HuH-7.5 (cell line): ENCODE measurements at regions not wholly inside any gene's neighbourhood (a gene's known extent, or its start where the extent isn't known, plus 50 kb on each side); places are given as distances from the start of the nearest gene placed in this dataset.

Experiments used
- DNase-seq: peaks from one replicate; pipeline ENCODE4 v3.0.0; 2011; ENCODE audit warnings: low spot score

DNA sequence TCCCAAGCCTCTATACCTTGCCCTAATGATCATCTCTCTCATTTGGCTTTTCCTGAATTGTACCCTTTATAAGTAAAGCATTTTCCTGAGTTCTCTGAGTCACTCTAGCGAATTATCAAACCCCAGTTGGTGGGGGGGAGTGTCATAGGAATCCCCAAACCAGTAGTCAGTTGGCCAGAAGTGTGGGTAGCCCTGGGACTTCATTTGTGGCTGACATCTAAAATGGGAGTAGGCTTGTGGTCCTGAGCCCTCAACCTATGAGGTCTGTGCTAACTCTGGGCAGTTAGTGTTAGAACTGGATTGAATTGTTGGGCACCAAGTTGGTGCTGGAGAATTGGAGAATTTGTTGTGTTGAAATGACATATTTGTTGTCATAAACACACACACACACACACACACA, 91.3 kb downstream of the BBS10 start:
- DNase-seq: no peak

- DNase-seq: no peak
These were observed 91.9 kb downstream of the BBS10 start for GRCh38 chr12:76256321-76256720.

DNA sequence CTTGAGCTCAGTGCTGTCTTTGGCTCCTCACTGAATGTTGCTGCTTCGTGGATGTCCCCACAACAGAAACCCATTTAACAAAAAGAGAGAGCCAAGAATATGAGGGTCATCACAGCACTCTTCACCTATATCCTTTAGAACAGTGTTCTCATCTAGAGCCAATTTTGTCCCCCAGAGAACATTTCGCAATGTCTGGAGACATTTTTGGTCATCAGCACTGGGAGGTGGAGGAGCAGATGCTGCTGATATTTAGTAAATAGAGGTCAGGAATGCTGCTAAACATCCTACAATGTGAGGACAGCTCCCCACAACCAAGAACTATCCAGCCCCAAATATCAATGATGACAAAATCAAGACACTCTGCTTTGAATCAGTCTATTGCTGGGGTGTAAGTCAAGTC, 92.5 kb downstream of the BBS10 start:
- no peak for DNase-seq

DNA sequence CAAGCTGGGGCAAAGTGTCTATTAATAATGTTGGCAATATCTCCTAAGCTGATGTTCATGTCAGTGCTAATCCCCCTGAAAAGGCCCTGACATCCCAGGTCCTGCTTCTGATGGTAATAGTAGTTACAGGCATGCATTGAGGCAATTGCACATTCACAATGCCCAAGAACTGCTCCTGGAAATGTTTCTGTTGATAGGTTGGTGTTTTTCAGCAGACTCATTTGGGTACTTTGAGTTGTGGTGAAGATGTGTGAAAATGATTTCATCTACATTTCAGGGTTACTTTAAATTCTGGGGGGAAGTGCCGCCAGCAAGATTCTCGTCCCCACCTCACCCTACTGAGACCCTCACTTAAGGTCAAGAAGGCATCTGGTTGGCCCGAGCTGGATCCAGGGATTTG, 92.9 kb downstream of the BBS10 start:
- no peak for DNase-seq

DNA sequence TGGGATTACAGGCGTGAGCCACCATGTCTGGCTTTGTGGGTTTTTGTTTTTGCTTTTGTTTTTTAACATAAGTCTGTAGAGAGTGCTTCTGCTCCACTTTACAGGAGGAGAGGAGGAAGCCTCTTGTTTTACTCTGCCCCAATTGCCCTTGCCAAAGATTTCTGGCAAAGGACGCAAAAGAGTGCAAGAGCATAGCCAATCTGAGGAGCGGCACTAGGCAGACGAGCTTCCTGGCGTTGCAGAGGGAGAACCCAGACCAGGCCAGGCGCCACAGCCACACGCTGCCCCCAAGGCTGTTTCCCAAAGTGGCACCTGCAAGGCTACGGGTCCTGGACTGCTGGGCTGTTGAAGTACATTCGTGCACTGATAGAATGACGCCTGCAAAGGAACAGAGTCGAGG, 96.2 kb downstream of the BBS10 start:
- DNase-seq: no peak

- DNase-seq: no peak
These were observed 98.0 kb downstream of the BBS10 start for GRCh38 chr12:76250256-76250655.

- DNase-seq: no peak
These were observed 98.7 kb downstream of the BBS10 start for GRCh38 chr12:76249501-76249900.

- no peak for DNase-seq
These were observed 100.2 kb downstream of the BBS10 start for GRCh38 chr12:76247992-76248391.

GRCh38 chr12:76247026-76247646, 101.1 kb downstream of the BBS10 start:
- no peak for DNase-seq

- DNase-seq: no peak
These were observed 101.6 kb downstream of the BBS10 start for GRCh38 chr12:76246611-76247010.

DNA sequence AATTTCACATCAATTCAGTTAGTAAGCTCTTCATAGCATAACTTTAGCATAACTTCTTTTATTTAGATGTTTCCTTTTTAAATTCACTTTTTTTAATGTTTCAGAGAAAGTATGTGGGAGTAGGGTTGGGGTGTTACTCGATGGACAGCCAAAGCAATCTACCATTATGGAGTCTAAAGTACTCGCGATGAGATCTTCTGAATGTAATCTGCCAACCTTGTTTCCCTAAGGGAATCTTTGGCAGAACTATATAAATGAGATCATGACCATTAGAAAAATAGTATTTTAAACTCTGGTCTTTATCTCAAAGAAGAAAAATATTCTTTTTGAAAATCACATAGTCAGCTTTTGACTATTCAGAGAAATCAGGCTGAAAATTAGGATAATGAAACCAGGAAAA, 103.9 kb downstream of the BBS10 start:
- DNase-seq: no peak

- DNase-seq: no peak
These were observed 105.2 kb downstream of the BBS10 start for GRCh38 chr12:76242813-76243550.

DNA sequence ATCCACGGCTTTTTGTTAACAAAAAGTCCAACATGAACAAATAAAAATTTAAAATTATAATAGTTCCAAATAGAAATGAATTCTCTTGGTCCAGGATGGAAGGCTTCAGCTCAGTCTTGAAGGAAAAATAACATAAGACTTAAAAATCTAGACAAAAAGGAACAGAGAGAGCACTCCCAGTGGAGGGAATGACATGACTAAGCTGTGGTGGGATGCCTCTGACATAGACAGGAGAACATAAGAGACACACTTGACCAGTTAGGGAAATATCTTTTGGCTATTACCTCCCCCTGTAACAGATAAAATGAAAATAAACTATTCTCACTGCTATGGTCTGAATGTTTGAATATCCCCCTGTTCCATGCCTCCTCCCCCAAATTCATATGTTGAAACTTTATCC, 106.8 kb downstream of the BBS10 start:
- DNase-seq: no peak

- DNase-seq: no peak
These were observed 107.9 kb downstream of the BBS10 start for GRCh38 chr12:76240281-76240680.

DNA sequence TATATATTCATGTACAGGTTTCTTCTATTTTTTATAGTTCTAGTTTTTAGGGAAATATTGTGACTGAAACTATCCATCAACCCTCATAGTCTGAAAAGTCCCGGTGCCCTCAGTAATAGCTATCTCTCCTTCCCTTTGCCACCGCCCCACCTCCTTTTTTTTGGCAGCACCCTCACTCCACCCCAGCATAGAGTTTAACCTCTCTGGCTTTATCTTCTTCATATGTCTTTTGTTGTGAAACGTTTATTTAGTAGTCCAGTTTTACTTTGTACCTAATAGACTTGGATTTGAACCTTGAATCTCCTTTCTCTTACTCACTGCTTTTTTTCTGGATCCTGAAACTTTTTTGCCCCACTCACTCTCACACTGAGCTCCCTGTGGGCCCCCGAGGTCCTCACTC, 109.5 kb downstream of the BBS10 start:
- DNase-seq: no peak

- DNase-seq: no peak
These were observed 111.0 kb downstream of the BBS10 start for GRCh38 chr12:76237086-76237701.

DNA sequence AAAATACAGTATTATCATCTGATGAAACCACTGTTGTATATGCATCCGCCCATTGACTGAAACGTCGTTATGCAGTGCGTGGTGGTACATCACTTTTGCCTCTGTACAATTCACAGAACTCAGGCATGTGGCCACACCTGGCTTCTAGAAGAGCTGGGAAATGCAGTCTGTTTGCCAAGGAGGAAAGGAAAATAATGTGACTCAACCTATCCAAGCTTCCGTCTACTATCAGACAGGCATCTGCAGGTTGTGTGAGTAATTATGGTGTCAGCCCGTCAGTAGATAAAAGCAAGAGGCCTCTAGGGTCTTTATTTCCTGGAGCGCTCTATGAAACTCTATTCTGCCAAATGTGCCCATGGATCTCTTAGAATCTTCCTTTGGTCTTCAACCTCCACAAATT, 111.6 kb downstream of the BBS10 start:
- DNase-seq: no peak

DNA sequence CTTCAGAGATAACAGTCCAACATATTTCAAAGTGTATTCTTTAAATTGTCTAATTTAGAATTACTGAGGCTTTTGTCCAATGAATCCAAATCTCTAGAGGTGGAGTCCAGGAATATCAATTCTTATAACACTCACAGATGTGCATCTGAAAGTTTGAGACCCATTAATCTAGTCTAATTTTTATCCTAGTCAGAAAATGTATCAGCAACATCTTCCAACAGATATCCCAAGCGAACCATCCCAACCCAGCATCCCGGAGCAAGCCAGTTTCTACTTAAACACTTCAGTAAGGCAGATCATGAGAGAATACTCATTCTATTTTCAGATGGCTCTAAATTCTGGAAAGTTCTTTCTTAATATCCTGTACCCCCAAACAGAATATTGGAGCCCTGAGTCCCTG, 113.5 kb downstream of the BBS10 start:
- DNase-seq: no peak

GRCh38 chr12:76232013-76232412, 116.2 kb downstream of the BBS10 start:
- DNase-seq: no peak

GRCh38 chr12:76226956-76227355, 121.3 kb downstream of the BBS10 start:
- no peak for DNase-seq

DNA sequence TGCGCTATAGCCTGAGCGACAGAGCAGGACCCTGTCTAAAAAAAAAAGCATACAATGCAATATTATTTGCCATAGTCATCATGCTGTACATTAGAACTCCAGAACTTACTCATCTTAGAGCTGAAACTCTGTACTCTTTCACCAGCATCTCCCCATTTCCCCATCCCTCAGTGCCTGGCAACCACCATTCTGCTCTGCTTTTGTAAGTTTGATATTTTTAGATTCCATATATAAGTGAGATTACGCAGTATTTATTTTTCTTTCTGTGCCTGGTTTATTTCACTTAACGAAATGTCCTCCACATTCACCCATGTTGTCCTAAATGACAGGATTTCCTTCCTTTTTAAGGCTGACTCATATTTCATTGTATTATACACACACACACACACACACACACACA, 121.8 kb downstream of the BBS10 start:
- no peak for DNase-seq

GRCh38 chr12:76223869-76224268, 124.3 kb downstream of the BBS10 start:
- DNase-seq: no peak

DNA sequence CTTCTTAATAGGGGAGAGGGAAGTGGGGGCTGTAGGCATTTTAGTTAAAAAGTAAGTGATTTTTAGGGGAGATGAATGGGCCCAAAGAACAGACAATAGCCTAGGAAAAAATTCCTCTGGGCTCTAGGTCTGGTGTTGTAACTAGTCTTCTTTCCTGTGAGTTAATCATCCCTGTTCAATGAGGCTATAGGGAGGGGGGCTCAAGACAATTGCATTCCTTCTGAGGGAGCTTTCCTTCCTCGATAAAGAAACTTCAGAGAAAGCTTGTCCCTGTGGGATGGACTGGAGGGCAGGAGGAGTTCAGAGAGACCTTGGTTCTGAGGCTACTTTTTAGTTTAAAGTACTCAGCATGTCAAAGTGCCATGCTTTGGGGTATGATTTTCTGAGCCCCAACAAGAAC, 127.2 kb downstream of the BBS10 start:
- DNase-seq: no peak

DNA sequence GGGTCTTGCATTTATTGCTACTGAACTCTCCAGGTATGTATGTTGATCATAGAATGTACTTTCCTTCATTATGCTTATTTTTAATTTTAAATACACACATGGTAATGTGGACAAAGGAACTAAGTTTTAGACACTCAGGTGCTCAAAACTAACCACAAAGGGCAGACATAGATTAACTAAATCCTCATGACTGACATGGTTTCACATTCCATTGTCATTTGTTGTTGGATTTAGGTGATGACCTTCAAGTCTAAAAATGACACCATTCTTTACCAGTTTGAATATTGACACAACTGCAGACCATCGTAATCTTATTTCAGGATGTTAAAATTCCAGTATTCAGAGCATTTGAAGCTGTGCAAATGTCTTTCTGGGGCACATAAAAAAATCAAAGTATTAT, 128.4 kb downstream of the BBS10 start:
- no peak for DNase-seq
